Breast epithelium (tissue), 3 donors: ENCODE measurements at regions not wholly inside any gene's neighbourhood (a gene's known extent, or its start where the extent isn't known, plus 50 kb on each side); places are given as distances from the start of the nearest gene placed in this dataset.

Experiments
- POLR2AphosphoS5 ChIP-seq, 3 donors: sonication (generic); formaldehyde crosslinking; IDR thresholded peaks; one replicate each; pipeline ENCODE4 v1.6.1; 2017; ENCODE audit warnings: antibody characterized with exemption in 3 of 3
- TF ChIP-seq, protein P1 (sequence below), 3 donors: fragments of 450-650 bp; IDR thresholded peaks; one replicate each; pipeline ENCODE4 v1.5.1; 2016 to 2017; ENCODE audit warnings: antibody characterized with exemption in 3 of 3, mild to moderate bottlenecking in 3 of 3, moderate library complexity in 3 of 3

DNA sequence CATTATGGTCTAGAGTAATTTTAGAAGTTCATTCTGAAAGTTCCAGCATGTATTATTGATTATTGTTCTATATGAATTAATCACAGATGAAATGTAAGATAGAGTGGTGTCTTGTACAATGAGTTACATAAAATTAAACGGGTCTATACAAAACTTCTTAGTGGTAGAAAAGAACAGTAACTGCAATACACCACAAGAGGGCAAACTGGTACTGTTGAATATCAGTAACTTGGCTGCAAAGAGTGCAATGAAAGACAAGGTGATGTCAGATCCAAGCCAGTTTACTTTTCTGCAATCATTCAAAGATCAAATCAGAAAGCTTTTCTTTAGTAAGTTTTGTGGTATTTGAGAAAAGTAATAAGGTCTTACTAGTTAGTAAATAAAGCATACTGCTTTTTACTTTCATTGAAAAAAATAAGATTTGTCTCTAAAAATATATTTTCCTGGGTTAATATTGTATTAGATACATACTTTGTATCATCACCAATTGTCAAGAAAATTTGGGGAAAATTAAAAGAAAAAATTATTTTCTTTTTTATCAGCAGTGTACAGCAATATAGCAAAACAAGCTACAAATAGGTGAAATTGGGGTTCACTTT is 66.4 kb upstream of the BTG3 start:
- TF ChIP-seq, protein P1, sequence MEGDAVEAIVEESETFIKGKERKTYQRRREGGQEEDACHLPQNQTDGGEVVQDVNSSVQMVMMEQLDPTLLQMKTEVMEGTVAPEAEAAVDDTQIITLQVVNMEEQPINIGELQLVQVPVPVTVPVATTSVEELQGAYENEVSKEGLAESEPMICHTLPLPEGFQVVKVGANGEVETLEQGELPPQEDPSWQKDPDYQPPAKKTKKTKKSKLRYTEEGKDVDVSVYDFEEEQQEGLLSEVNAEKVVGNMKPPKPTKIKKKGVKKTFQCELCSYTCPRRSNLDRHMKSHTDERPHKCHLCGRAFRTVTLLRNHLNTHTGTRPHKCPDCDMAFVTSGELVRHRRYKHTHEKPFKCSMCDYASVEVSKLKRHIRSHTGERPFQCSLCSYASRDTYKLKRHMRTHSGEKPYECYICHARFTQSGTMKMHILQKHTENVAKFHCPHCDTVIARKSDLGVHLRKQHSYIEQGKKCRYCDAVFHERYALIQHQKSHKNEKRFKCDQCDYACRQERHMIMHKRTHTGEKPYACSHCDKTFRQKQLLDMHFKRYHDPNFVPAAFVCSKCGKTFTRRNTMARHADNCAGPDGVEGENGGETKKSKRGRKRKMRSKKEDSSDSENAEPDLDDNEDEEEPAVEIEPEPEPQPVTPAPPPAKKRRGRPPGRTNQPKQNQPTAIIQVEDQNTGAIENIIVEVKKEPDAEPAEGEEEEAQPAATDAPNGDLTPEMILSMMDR (IDR thresholded peaks at IDR 0.05), result peak; percentile 87 to 94 (median 92)
- TF ChIP-seq POLR2AphosphoS5 (IDR thresholded peaks at IDR 0.05), result no peak
